Midbrain (tissue), 1 donor: ENCODE measurements at regions not wholly inside any gene's neighbourhood (a gene's known extent, or its start where the extent isn't known, plus 50 kb on each side); places are given as distances from the start of the nearest gene placed in this dataset.

Experiments used
- DNase-seq: peaks from one replicate; lab custom pipeline; 2025; lab: John Stamatoyannopoulos, UW

GRCh38 chr7:25780904-25781303 lies 371.1 kb upstream of the NFE2L3 start:
- DNase-seq, result no peak

- DNase-seq, result no peak
Observed at GRCh38 chr7:25781704-25782103, 370.3 kb upstream of the NFE2L3 start.

GRCh38 chr7:25786936-25787335 lies 365.1 kb upstream of the NFE2L3 start:
- DNase-seq, result no peak

- no peak for DNase-seq
Observed at GRCh38 chr7:25787336-25787735, 364.7 kb upstream of the NFE2L3 start.

- no peak for DNase-seq
Observed at GRCh38 chr7:25788371-25788770, 363.6 kb upstream of the NFE2L3 start.

- no peak for DNase-seq
Observed at GRCh38 chr7:25788961-25789620, 362.9 kb upstream of the NFE2L3 start.

- DNase-seq, result no peak
Observed at GRCh38 chr7:25789701-25790640, 362.0 kb upstream of the NFE2L3 start.

GRCh38 chr7:25790963-25791362 lies 361.0 kb upstream of the NFE2L3 start:
- no peak for DNase-seq

- DNase-seq, result no peak
Observed at GRCh38 chr7:25792586-25792985, 359.4 kb upstream of the NFE2L3 start.

- DNase-seq, result no peak
Observed at GRCh38 chr7:25795824-25796235, 356.2 kb upstream of the NFE2L3 start.

- no peak for DNase-seq
Observed at GRCh38 chr7:25798344-25798743, 353.7 kb upstream of the NFE2L3 start.

GRCh38 chr7:25801214-25801613 lies 350.8 kb upstream of the NFE2L3 start:
- DNase-seq, result no peak

GRCh38 chr7:25802057-25802456 lies 349.9 kb upstream of the NFE2L3 start:
- DNase-seq, result no peak

GRCh38 chr7:25802473-25802872 lies 349.5 kb upstream of the NFE2L3 start:
- no peak for DNase-seq

GRCh38 chr7:25803117-25803887 lies 348.7 kb upstream of the NFE2L3 start:
- no peak for DNase-seq

- no peak for DNase-seq
Observed at GRCh38 chr7:25804154-25804553, 347.8 kb upstream of the NFE2L3 start.

- no peak for DNase-seq
Observed at GRCh38 chr7:25805027-25805687, 346.8 kb upstream of the NFE2L3 start.

- DNase-seq, result no peak
Observed at GRCh38 chr7:25807086-25807611, 344.8 kb upstream of the NFE2L3 start.

- DNase-seq, result no peak
Observed at GRCh38 chr7:25809441-25809840, 342.6 kb upstream of the NFE2L3 start.

- no peak for DNase-seq
Observed at GRCh38 chr7:25812086-25812850, 339.7 kb upstream of the NFE2L3 start.

- no peak for DNase-seq
Observed at GRCh38 chr7:25813381-25813780, 338.6 kb upstream of the NFE2L3 start.
